CD4-positive, alpha-beta T cell treated with Interleukin-1 beta for 1 hour (primary cell): ENCODE measurements at regions not wholly inside any gene's neighbourhood (a gene's known extent, or its start where the extent isn't known, plus 50 kb on each side); places are given as distances from the start of the nearest gene placed in this dataset.

Experiments
- DNase-seq, 2 donors: peaks; one replicate each; pipeline ENCODE4 v3.0.0-alpha.2; 2020 to 2022

DNA sequence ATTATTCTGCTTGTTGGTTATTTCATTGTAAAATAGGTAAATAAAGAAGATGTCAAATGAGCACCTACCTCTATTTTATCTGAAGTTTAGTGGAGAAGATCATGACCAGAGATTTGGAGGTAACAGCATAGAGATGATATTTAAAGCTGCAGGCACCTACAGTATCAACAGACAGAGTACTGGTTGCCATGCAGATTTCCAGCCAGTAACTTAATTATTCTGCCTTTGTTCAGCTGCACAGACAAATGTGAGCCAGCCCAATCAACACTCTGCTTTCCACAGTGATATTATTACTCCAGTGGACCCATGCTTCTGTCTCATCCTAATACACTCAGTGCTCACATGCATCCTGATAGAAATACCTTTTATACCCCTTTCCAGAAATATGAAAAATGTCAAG, 348.5 kb upstream of the RGS6 start:
- no peak for DNase-seq

DNA sequence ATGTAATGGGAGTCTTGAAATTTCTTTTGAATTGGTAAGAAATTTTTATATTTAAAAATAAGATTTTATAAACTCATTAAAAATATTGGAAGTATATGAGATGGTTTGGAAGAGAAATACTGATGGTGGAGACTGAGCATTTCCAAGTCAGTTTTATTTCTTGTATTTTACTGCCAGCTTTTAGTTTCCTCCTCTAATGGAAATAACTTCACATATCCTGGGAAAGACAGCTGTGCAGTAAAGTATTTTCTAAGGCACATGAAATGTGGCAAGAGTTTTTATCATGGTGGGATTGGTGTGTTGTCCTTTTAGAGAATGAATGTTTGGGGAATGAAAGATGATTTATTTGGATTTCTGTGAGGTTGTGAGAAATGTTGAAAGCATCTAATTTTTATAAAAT, 346.9 kb upstream of the RGS6 start:
- DNase-seq: no peak

DNA sequence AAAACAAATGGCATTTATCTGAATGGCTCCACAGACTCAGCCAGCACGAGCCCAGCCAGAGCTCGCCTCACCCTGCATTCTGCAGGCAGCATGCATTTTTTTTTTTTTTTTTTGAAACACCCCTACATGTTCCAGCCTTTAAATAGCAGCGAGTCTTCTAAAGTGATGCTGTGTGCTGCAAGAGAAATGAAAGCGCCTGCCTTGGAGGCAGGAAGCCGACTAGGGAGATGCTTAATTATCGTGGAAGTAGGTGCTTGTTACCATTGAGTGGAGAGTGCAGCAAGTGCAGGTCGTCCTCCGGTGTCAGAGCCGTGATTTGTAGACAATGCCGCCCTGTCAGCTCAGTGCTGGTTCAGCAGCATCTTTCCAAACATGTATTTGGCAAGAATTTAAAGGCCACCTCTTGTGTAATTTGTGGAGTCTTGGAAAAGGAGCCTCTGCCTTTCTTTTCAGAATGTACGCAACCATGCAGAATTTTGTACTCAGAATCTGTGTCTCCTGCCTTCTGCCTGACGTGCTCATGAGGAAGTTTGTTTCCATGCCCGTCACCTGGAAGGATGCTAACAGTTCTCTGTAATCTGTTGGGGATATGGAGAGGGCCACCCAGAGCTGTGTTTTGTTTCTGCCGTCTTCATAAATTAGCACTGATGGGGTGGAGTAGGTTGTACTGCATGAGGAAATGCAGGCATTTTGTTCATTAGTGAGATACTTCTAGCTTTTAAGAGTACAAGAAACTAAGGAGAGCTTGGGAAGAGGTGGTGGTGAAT, 345.9 kb upstream of the RGS6 start:
- no peak for DNase-seq

DNA sequence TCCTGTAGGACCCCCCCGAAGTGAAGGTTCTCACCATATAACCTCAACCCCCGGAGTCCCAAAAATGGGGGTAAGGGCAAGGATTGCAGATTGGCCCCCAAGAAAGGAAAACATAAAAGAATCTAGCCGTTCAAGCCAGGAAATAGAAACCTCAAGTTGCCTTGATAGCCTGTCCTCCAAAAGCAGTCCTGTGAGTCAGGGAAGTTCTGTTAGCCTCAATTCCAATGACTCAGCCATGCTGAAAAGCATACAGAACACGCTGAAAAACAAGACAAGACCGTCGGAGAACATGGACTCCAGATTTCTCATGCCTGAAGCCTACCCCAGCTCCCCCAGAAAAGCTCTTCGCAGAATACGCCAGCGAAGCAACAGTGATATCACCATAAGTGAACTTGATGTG, 344.2 kb upstream of the RGS6 start:
- no peak for DNase-seq

DNA sequence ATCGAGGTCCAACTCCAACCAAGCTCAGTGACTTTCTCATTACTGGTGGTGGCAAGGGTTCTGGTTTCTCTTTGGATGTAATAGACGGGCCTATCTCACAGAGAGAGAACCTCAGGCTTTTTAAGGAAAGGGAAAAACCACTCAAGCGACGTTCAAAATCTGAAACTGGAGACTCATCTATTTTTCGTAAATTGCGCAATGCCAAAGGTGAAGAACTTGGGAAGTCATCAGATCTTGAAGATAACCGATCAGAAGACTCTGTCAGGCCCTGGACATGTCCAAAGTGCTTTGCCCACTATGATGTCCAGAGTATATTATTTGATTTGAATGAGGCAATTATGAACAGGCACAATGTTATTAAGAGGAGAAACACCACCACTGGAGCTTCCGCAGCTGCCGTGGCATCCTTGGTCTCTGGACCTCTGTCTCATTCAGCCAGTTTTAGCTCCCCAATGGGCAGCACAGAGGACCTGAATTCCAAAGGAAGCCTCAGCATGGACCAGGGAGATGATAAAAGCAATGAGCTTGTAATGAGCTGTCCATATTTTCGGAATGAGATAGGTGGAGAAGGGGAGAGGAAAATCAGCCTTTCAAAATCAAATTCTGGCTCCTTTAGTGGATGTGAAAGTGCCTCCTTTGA, 343.5 kb upstream of the RGS6 start:
- DNase-seq: no peak

DNA sequence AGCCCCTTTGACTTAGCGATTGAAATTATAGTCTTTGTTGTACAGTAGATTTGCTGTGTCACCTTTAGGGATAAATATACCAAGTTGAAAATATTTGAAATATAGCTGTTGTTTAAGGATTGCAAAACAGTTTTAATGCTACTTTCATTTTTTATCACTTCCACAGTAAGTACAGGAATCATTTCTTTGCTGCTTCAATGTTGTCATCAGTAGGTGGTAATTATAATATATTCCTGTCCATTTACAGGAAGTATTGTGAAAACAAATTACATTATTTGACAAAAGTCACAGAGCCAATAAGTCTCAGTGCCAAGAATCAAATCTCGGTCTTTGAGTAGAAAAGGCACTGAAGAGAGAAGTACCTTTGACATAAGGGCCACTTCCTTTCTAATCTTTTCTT, 342.6 kb upstream of the RGS6 start:
- DNase-seq: no peak

DNA sequence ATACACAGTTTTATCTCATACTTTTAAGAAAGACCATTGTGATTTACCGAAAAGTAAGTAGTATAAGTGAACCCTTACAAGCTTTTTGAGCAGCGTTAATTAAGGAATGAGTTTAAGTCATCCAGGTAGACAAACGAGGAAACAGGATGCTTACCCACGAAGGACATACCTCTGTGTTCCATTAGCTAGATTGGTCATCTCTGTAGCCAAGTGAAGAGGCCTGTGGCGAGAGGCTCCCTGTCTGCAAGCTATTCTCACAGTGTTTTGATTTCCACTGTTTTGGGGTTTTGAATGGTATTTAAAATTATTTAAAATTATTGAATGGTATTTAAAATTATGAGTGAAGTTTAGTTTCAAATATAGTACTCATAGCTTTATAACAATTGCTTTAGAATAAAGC, 342.1 kb upstream of the RGS6 start:
- DNase-seq: no peak

DNA sequence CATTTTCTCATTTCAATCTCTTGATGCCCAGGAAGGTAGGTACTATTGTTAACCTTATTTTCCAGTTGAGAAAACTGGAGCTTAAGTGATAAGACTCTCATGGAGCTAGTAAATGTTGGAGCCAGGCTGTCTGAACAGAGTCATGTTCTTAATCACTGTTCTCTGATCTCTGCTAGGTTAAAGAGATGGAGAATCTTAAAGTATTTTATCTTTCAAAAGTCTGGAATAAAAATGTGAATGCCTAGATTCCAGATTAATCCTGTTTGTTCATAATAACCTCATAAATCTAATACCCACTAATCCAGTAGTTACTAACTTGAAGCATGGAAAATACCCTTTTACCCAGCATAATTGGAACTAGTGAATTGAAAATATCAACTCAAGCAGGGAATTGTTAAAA, 341.0 kb upstream of the RGS6 start:
- no peak for DNase-seq

DNA sequence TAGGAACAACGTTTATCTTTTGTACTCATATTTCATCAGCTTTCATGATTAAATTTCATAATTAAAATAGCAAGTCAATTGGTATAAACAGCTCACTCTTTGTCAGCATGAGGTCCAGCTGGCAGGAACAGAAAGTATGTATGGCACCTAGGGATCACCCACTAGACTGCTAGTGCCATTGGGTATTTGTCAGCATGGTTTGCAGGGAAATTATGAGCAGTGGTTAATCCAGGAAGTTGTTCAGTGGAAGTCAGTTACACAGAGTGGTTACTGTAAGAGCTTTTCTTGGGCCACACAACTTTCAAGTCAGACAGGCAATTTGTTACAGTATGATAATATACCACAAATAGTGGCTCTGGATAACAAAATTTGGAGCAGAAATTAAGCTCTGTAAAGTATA, 340.3 kb upstream of the RGS6 start:
- peak in 1 of 2 donors; percentile 19 for DNase-seq

DNA sequence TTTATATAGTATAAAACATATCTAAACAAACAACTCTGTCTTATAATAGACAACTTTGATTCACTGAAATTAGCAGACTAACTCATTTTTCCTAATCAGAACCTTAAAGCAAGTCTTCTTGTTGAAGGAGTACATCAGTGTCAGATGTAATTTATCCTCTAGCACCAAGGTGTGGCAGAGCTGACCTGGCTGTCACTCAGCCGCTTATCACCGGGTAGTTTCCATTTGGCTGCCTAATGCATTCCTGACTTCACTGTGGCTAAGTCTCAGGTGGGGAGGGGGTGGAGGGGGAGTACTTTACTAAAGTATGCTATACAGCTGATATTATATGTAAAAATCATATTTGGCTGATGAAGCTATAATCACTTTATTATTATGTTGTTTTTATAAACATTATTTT, 339.9 kb upstream of the RGS6 start:
- no peak for DNase-seq

DNA sequence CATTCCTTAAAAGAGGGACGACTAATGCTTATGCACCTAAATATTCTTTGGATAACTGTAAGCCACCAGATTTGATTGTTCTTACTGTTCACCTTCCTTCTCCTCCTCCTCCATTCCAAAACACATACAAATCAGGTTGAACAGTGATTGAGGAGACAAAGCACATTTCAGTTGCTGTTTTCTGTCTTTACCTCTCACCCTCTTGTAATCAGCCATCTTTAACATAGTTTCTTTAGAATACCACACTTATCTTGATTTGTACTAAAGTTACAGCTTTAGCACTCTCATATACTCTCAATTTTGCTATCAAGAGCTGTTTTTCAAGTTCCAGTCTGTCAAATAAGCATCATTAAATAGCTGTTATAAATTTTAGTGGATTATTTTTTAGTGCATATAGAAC, 338.3 kb upstream of the RGS6 start:
- no peak for DNase-seq

DNA sequence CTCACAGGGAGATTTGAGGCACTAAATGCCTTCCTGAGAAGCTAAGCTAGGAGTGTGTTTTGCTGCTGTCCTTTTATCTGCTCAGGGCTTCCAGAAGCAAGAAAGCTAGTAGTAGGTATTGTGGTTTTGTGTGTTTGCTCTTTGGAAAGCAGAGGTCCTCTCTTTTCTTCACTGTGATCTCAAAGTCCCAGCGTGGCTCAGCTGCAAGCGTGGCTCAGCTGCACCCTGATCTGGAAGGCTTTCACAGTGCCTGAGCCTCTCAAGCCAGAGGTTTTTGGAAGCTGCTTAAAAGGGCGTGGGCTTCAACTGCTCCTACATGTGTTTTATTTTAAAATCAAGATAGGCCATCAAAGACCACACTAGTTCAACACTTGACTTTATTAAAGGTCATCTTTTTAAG, 337.4 kb upstream of the RGS6 start:
- no peak for DNase-seq

DNA sequence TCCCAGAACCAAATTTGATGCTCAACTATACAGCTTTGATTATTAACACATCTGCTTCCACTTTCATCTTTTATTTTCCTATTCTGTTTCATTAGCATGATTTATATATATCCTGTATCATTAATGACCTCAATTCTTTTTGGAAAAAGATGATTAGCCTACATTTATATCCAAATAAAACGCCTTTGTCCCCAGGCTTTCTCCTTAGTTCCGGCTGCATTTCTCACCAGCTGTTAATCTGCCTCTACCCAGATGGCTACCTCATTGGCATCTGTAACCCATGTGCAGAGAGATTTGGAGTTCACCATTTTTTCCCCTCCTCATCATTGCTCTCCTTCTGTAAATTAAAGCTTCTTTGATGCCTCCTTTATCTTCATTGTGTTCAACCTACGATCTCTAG, 336.8 kb upstream of the RGS6 start:
- no peak for DNase-seq

DNA sequence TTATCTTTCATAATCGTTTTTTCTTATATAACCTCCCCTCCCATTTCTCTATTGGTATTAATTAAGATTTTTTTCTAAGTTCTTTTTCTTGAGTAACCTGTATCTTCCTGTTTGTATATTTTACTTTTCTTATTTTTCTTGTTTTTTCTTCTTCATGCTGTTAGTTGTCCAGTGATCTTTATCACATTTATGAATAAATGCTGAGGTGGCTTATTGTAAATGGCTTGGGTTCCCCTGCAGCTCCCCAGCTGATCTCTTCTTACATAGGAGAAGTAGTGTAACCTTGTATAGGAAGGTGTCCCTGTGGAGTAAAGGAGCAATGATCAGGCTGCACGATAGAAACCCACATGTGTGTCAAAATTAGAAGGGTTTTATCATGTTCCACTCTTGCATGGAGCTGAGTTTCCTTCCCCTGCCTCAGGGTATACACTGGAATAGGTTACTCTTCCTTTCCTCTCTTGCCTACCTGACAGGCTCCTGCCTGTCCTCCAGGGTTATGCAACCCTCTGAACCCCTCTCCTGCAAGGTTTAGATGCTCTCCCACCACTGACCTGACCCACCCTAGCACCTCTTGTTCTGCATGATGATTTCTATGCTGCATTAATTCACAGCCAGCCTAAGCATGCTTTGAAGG, 334.8 kb upstream of the RGS6 start:
- DNase-seq: no peak

DNA sequence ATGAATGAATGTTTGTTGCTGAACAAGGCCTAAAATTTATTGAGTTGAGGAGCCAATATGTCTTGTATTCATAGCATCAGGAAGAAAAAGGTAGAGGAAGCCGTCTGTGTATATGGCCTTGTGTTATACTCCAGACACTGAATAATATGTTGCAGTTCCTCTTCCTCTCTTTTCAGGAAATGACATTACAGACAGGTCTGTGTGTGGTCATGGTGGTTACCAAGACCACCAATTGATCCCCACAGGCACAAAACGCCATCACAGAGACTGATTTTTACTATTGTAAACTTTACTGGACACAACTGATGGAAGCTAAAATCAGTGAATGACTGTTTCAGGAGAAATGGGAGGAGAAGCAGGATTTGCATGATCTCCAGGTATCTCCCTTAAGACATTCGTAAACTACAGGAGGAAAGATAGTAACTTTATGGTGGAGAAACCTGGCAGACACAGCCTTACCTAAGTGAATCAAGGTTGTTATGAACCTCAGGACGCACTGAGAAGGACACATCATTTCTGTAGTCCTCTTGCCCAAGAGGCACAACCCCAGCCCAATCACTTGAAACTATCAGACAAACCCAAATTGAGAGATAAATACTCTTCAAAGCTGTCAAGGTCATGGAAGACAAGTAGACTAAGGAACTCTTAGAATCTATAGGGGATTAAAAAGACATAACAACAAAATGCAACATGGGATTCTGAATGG, 334.1 kb upstream of the RGS6 start:
- DNase-seq: peak; percentile 8 to 19

DNA sequence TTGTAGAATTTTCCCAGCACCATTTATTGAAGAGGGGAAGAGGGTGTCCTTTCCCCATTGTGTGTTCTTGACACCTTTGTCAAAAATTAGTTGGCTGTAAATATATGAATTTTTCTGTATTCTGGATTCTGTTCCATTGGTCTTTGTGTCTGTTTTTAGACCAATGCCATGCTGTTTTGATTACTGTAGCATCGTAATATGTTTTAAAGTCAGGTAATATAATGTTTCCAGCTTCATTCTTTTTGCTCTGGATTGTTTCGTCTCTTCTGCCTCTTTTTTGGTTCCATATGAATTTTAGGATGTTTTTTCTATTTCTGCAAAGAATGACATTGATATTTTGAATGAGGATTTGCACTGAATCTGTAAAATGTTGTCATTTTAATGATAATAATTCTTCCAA, 331.9 kb upstream of the RGS6 start:
- no peak for DNase-seq

DNA sequence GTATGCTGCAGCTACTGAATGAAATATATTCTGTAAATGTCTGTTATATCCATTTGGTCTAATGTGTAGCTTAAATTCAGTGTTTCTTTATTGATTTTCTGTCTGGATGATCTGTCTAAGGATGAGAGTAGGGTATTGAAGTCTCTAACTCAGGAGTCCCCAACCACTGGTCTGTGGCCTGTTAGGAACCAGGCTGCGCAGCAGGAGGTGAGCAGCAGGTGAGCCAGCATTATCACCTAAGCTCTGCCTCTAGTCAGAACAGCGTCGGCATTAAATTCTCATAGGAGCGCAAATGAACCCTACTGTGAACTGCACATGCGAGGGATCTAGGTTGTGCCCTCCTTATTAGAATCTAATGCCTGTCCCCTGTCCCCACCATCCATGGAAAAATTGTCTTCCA, 329.7 kb upstream of the RGS6 start:
- no peak for DNase-seq

DNA sequence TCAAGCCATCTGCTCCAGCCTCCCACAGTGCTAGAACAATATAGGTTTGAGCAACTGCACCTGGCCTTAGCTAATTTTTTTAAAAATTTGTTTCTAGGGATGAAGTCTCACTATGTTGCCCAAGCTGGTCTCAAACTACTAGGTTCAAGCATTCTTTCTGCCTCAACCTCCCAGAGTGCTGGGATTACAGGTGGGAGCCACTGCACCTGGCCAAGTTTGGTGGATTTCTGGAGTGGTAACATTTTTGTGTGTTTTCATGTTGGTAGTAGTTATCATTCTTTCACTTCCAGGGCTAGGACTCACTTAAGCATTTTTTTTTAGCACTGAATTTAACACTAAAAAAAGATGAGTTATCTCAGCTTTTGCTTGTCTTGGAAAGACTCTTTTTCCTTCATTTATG, 328.0 kb upstream of the RGS6 start:
- no peak for DNase-seq

DNA sequence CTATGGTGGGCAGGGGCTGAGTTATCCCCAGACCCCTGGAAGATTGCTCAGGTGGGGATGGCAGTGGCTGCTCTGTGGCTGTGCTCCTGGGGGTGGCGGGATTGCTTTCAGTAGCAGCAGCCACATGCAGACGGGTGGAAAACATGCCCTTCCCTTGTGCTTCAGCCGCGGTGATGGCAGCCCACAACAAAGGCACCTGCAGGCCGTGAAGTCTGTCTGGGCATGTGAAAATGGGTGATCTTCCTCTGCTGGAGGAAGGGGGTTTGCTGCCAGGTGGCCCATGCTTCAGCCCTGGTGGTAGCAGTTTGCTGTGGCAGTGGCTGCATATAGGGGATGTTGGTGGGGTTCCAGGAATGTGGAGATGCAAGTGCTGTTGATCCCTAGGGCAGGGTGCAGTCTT, 326.2 kb upstream of the RGS6 start:
- DNase-seq: no peak

DNA sequence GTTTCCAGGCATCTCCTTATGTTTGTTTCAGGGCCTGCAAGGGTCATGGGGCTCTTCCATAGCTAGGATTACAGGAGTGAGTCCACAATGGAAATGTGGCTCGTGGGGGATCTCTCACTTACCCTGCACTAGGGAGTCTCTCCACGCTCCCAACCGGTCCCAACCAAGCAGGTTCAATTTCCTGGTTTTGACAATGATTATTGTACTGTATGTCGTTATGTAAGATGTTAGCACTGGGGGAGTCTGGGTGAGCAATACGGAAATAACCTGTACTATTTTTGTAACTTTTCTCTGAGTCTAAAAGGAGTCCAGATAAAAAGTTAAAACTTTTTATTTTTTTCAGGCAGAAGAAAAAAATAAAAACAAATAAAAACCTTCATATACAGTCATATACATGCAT, 325.7 kb upstream of the RGS6 start:
- DNase-seq: no peak

DNA sequence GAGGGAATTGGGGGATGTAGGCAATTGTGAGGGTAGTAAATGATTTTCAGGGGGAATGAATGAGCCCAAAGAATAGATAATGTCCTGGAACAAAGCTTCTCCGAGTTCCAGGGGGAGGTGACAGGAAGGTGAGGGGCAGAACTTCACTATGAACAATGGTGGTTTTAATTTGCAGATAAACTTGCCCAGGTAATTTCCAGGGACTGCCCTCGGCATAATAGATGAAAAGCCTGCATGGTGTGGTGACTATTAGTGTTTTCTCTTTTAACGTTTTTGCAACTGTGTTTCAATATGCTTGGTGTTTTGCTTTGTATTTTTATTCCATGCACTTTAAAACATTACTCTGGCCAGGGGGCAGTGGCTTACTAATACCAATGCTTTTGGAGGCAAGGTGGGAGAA, 325.2 kb upstream of the RGS6 start:
- no peak for DNase-seq

DNA sequence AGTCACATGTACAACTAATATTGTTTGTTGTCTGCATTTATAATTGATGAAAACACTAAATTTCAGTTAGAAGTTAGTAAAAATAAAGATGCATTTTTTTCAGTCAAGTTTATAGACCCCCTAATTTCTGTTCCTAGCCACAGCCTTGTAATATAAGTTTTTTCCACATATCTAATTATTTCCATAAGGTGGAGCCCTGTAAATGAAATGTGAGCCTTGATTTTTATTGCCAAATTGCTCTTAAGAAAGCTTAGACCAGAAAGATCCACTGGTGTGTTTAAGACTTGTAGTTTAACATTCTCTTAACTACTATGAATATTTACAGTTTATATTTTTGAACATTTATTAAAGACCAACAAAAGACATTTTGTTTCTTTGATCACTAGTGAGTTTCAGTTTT, 322.1 kb upstream of the RGS6 start:
- no peak for DNase-seq

DNA sequence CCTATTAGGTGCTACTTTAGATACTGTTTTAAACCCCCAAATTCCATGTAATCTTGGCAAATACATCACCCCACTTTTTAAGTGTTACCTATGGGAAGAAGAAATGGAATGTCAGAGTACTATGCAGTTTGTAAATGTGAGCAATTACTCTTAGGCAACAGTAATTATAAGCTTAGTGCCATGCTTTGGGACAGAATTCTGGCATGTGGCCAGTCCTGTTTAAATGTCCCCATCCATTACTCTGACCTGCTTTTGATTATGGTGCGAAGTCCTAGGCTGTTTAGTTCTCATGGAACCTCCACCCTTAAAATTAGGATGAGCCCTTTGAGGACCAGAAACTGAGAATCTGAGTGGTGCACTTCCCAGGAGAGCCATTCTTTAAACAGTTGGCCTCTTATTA, 321.4 kb upstream of the RGS6 start:
- no peak for DNase-seq

DNA sequence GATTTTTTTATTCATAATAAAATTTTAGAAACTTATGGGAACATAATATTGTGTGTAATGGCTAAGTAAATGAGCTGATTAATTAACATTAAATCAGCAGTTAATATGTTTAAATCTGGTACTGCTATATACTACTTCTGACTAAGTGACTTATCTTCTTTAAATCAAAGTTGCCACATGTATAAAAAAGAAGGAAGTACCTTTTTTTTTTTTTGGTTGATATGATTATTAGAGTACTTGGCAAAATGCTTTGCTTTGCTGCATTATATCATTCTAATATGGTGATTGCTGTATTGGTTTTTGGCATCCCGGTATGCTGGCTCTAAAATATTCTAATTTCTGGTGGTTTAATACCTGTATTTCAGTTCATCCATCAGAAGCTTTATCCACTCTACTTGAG, 319.1 kb upstream of the RGS6 start:
- no peak for DNase-seq
